Cerebellar nuclear complex (tissue), 1 donor: ENCODE measurements at regions not wholly inside any gene's neighbourhood (a gene's known extent, or its start where the extent isn't known, plus 50 kb on each side); places are given as distances from the start of the nearest gene placed in this dataset.

Experiments
- DNase-seq, 2 experiments: peaks; one replicate each; lab custom pipeline; 2025; lab: John Stamatoyannopoulos, UW

DNA sequence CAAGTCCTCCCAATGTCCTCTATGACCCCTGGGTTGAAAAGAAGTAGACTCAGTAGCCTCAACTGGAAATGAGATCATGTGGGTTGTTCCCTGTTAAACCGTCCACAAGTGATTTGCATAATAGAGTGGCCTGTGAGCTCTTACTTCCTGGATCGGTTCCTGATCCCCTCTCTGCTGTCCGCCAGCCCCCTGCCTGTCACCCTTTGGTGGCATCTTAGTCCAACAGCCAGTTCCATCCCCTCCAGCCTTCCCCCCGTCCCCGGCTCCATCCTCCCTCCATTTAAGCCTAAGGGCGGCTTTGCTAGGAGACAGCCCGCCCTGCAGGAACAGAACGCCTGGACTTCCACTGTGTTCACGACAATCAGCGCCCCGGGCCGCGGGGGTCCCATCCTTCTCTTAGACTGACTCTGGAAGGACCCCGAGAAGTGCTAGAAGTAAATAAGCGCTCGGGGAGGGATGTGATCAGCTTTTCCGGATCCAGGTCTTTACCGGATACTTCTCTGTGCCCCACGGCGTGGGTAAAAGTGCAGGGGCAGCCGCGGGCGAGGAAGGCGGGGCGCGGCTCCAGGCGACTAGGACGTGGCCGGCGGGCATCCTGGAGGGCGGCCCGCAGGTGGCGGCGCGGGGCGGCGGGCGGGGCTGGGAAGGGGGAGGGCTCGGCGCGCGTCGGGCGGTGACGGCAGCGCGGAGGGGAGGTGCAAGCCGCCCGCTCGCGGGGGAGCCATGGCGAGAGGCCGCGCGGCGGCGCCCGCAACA, 51.2 kb upstream of the ULK4 start:
- peak in 1 of 2 experiments; percentile 33 for DNase-seq

DNA sequence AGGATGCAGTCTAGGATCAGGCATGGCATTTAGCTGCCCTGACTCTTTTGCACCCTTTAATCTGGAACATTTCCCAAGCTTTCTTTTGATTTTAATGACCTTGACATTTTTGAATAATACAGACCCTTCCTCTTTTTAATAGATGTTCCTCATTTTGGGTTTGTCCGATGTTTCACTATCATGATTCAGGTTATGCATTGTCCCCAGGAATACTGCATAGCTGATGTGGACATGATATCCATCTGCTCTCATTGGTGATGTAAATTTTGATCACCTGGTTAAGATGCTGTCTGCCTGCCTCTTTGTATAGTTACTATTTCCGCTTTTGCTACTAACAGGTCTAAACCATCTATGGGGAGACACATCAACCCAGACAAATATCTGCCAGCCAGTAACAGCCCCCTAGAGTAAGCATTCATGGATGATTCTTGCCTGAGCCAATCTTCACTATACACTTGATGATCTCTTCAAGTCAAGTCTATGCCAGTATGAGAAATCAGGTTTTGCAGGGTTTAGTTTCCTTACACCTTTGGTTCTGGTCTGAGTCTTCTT, 50.6 kb upstream of the ULK4 start:
- DNase-seq: no peak
